SK-N-MC (cell line): ENCODE measurements at regions not wholly inside any gene's neighbourhood (a gene's known extent, or its start where the extent isn't known, plus 50 kb on each side); places are given as distances from the start of the nearest gene placed in this dataset.

ENCODE experiments used
- FOXP2 ChIP-seq: optimal IDR thresholded peaks from 2 replicates; pipeline ENCODE3; 2011; ENCODE audit warnings: mild to moderate bottlenecking, moderate library complexity; ENCODE audit not compliant: insufficient read depth; ENCODE audit errors: extremely low read length, control extremely low read depth
- POLR2AphosphoS5 ChIP-seq: IDR thresholded peaks from 2 replicates; pipeline ENCODE4 v1.6.1; 2012; ENCODE audit warnings: mild to moderate bottlenecking, low read depth, low read length, borderline replicate concordance

DNA sequence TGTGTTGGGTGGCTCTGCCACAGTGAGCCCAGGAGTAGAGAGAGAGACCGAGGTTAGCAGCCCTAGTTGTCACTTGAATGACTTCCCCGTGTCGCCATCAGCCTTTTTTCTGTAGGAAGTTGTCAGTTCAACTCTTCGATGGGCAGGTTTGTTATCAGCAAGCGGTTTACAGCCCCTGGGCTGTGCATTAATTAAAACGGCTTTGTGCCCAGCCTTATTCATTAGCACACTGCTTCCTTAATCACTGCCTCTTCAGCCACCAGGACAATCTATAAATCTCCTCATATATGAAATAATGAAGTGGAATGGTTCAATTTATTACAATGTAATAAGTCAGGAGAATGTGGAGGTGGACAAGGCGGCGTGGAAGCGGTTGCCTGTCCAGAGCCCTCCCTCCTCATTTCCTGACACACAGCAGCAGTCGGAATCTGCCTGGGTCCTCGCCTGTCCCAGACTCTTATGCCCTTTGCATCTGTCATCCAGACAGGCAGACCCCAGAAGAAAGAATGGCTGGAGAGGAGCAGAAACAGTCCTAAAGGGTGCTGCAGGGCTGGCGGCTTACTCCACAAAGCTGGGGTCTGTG is 122.4 kb upstream of the OPCML start:
- TF ChIP-seq POLR2AphosphoS5 (no peak), FOXP2 (no peak)
